GM10248 (cell line): ENCODE measurements at regions not wholly inside any gene's neighbourhood (a gene's known extent, or its start where the extent isn't known, plus 50 kb on each side); places are given as distances from the start of the nearest gene placed in this dataset.
"Not testable (repeated sequence)": the region's sequence is repeated elsewhere in the genome, so short reads cannot be mapped to it uniquely, and the experiment has no call there.

Experiments
- CTCF ChIA-PET: fragments of 300-600 bp; sonication (Branson Sonifier 250); formaldehyde crosslinking; extraction: SDS; loops from one replicate; lab custom pipeline; 2021; ENCODE audit warnings: antibody characterized with exemption; lab: Yijun Ruan, JAX
- POLR2A ChIA-PET: fragments of 350-650 bp; sonication (Branson Sonifier 250); formaldehyde crosslinking; extraction: SDS; loops from one replicate; lab custom pipeline; 2020; ENCODE audit warnings: antibody characterized with exemption; lab: Yijun Ruan, JAX
- DNase-seq: peaks from one replicate; pipeline ENCODE4 v3.0.0; 2012; ENCODE audit errors: extremely low spot score
- CTCF ChIP-seq: IDR thresholded peaks from 2 replicates; pipeline ENCODE4 v1.5.1; 2012; ENCODE audit warnings: mild to moderate bottlenecking, low read depth; ENCODE audit errors: extremely low read depth, missing control alignments, control extremely low read depth

GRCh38 chr20:47905628-47906347 is 120.5 kb upstream of the SULF2 start:
- POLR2A ChIA-PET: no interaction called here
- no peak for DNase-seq
- CTCF ChIA-PET: no interaction called here
- no peak for TF ChIP-seq CTCF

- POLR2A ChIA-PET: not testable (repeated sequence)
These were observed 117.7 kb upstream of the SULF2 start for GRCh38 chr20:47903009-47903408.

GRCh38 chr20:47899313-47899712 is 114.0 kb upstream of the SULF2 start:
- DNase-seq, POLR2A ChIA-PET, CTCF ChIA-PET: not testable (repeated sequence)

More at GRCh38 chr20:47903009-47903408, 117.7 kb upstream of the SULF2 start:
- DNase-seq, CTCF ChIA-PET: not testable (repeated sequence)

- ChIA-PET CTCF (no interaction called here), POLR2A (no interaction called here)
- TF ChIP-seq CTCF: no peak
- no peak for DNase-seq
These were observed 112.2 kb upstream of the SULF2 start for GRCh38 chr20:47897461-47897860.

GRCh38 chr20:47892681-47893080 is 107.4 kb upstream of the SULF2 start:
- CTCF ChIA-PET, DNase-seq, POLR2A ChIA-PET: not testable (repeated sequence)

GRCh38 chr20:47890708-47891107 is 105.4 kb upstream of the SULF2 start:
- CTCF ChIA-PET, DNase-seq: not testable (repeated sequence)
- POLR2A ChIA-PET: interaction anchor here (0.7 kb wide), 1 partner anchor 251 kb away, joined by 3 read pairs; no protein-coding TSS in a partner anchor

GRCh38 chr20:47889751-47890150 is 104.5 kb upstream of the SULF2 start:
- DNase-seq, POLR2A ChIA-PET, CTCF ChIA-PET: not testable (repeated sequence)

GRCh38 chr20:47888351-47888750 is 103.1 kb upstream of the SULF2 start:
- DNase-seq: no peak
- TF ChIP-seq CTCF: no peak
- POLR2A ChIA-PET: no interaction called here
- CTCF ChIA-PET: no interaction called here

- TF ChIP-seq CTCF: no peak
- no peak for DNase-seq
- ChIA-PET POLR2A (no interaction called here), CTCF (no interaction called here)
These were observed 102.3 kb upstream of the SULF2 start for GRCh38 chr20:47887477-47888080.
